B cell (primary cell): ENCODE measurements at regions not wholly inside any gene's neighbourhood (a gene's known extent, or its start where the extent isn't known, plus 50 kb on each side); places are given as distances from the start of the nearest gene placed in this dataset.

ENCODE experiments used
- EZH2 ChIP-seq: IDR thresholded peaks from 2 replicates; pipeline ENCODE4 v1.6.1; 2012; ENCODE audit warnings: borderline replicate concordance, low read depth, mild to moderate bottlenecking, moderate library complexity, low read length; ENCODE audit not compliant: insufficient read depth, poor library complexity, severe bottlenecking
- TF ChIP-seq, protein P1 (sequence below): fragments of 200-600 bp; IDR thresholded peaks from one replicate; pipeline ENCODE4 v1.8.0; 2022; ENCODE audit warnings: antibody characterized with exemption, mild to moderate bottlenecking

DNA sequence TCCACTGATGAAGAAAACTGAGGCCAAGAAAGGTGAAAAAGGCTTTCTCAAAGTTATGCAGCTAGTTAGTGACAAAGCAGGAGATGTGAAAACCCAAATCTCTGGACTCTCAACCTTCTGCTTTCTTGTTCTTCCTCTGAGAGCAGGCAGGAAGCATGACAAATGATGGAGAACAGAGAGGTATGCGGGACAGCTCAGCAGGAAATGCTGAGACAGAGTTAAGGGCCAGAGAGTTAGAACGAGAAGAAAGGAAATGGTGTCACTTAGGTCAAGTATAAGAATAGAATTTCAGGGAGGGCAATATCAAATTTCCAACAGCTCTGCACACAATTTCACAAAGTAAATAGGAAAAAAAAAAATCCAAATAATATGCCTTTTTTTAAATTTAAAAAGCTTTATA is 67.6 kb upstream of the ARHGAP42 start:
- no peak for TF ChIP-seq EZH2
- TF ChIP-seq, protein P1, sequence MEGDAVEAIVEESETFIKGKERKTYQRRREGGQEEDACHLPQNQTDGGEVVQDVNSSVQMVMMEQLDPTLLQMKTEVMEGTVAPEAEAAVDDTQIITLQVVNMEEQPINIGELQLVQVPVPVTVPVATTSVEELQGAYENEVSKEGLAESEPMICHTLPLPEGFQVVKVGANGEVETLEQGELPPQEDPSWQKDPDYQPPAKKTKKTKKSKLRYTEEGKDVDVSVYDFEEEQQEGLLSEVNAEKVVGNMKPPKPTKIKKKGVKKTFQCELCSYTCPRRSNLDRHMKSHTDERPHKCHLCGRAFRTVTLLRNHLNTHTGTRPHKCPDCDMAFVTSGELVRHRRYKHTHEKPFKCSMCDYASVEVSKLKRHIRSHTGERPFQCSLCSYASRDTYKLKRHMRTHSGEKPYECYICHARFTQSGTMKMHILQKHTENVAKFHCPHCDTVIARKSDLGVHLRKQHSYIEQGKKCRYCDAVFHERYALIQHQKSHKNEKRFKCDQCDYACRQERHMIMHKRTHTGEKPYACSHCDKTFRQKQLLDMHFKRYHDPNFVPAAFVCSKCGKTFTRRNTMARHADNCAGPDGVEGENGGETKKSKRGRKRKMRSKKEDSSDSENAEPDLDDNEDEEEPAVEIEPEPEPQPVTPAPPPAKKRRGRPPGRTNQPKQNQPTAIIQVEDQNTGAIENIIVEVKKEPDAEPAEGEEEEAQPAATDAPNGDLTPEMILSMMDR, result no peak
